Calu3 (cell line): ENCODE measurements at regions not wholly inside any gene's neighbourhood (a gene's known extent, or its start where the extent isn't known, plus 50 kb on each side); places are given as distances from the start of the nearest gene placed in this dataset.
"Not testable (repeated sequence)": the region's sequence is repeated elsewhere in the genome, so short reads cannot be mapped to it uniquely, and the experiment has no call there.

Experiments
- BruUV-seq: library from RNA; stranded (reverse); fragments of 400-500 nt; replicated peaks from 2 replicates; lab custom pipeline; 2021; lab: Mats Ljungman, UMichigan
- CTCF ChIA-PET: fragments of 300-600 bp; sonication (Branson Sonifier 250); formaldehyde crosslinking; loops from one replicate; lab custom pipeline; 2022; ENCODE audit warnings: antibody characterized with exemption; lab: Charles Lee
- DNase-seq: peaks from one replicate; pipeline ENCODE4 v3.0.0; 2022
- H3K27ac Mint-ChIP-seq: one replicate; pipeline ENCODE4 v1.8.0; 2022; ENCODE audit warnings: mixed read lengths; ENCODE audit not compliant: unreplicated experiment
- H3K27me3 Mint-ChIP-seq: one replicate; pipeline ENCODE4 v1.8.0; 2022; ENCODE audit warnings: mixed read lengths; ENCODE audit not compliant: unreplicated experiment
- H3K36me3 Mint-ChIP-seq: one replicate; pipeline ENCODE4 v1.8.0; 2022; ENCODE audit warnings: mild to moderate bottlenecking, moderate library complexity, mixed read lengths; ENCODE audit not compliant: insufficient read depth, unreplicated experiment
- H3K4me1 Mint-ChIP-seq: one replicate; pipeline ENCODE4 v1.8.0; 2022; ENCODE audit warnings: mild to moderate bottlenecking, low read depth, mixed read lengths; ENCODE audit not compliant: unreplicated experiment
- H3K4me3 Mint-ChIP-seq: one replicate; pipeline ENCODE4 v1.8.0; 2022; ENCODE audit warnings: mild to moderate bottlenecking, low read depth, moderate library complexity, mixed read lengths; ENCODE audit not compliant: unreplicated experiment
- H3K9me3 Mint-ChIP-seq: one replicate; pipeline ENCODE4 v1.8.0; 2022; ENCODE audit warnings: low read depth, mixed read lengths; ENCODE audit not compliant: unreplicated experiment
- intact Hi-C: fragments of 100-400 bp; cut with micrococcal nuclease; formaldehyde crosslinking; loops from one replicate; pipeline ENCODE4 v1.10.0; 2022; ENCODE audit not compliant: unreplicated experiment
- TF ChIP-seq, protein P1 (sequence below): fragments of 200-600 bp; IDR thresholded peaks from one replicate; pipeline ENCODE4 v1.8.0; 2022; ENCODE audit warnings: antibody characterized with exemption; ENCODE audit not compliant: unreplicated experiment

DNA sequence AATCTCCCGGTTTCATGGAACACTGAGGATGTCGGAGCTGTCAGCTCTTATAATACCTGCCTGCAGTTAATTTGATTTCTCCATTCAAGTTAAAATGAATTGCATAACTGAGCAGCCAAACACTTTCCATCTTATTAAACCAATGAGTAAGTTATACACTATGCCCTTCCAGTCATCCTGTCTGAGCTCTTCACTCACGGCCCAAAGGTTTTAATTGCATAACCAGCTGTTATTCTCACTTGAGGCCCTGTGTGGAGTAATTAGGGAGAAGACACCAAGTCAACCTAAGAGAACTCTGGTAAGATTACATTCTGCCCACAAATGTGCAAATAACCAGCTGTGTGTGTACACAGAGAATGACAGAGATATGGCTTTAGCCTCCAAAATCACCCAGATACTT, 303.5 kb downstream of the TBC1D4 start:
- intact Hi-C loops: no loop called here
- TF ChIP-seq, protein P1, sequence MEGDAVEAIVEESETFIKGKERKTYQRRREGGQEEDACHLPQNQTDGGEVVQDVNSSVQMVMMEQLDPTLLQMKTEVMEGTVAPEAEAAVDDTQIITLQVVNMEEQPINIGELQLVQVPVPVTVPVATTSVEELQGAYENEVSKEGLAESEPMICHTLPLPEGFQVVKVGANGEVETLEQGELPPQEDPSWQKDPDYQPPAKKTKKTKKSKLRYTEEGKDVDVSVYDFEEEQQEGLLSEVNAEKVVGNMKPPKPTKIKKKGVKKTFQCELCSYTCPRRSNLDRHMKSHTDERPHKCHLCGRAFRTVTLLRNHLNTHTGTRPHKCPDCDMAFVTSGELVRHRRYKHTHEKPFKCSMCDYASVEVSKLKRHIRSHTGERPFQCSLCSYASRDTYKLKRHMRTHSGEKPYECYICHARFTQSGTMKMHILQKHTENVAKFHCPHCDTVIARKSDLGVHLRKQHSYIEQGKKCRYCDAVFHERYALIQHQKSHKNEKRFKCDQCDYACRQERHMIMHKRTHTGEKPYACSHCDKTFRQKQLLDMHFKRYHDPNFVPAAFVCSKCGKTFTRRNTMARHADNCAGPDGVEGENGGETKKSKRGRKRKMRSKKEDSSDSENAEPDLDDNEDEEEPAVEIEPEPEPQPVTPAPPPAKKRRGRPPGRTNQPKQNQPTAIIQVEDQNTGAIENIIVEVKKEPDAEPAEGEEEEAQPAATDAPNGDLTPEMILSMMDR: no peak
- Mint-ChIP-seq H3K27me3 (no peaks in the 10 kb centered on the region), H3K36me3 (no peaks in the 10 kb centered on the region), H3K4me1 (peaks cover 15% of the 10 kb centered on the region), H3K4me3 (no peak overlapping the region), H3K27ac (no peak overlapping the region), H3K9me3 (no peaks in the 10 kb centered on the region)
- no peak for DNase-seq
- CTCF ChIA-PET: no interaction called here
- BruUV-seq: no TSS peak

- H3K27me3 Mint-ChIP-seq: no peaks in the 10 kb centered on the region
- H3K36me3 Mint-ChIP-seq: no peaks in the 10 kb centered on the region
- DNase-seq: no peak
- TF ChIP-seq, protein P1: no peak
- CTCF ChIA-PET: no interaction called here
- no peak overlapping the region for H3K4me3 Mint-ChIP-seq
- H3K9me3 Mint-ChIP-seq: no peaks in the 10 kb centered on the region
- H3K4me1 Mint-ChIP-seq: no peaks in the 10 kb centered on the region
- H3K27ac Mint-ChIP-seq: no peak overlapping the region
- intact Hi-C loops: no loop called here
- BruUV-seq: no TSS peak
Observed at GRCh38 chr13:75175575-75175974, 306.4 kb downstream of the TBC1D4 start.

- CTCF ChIA-PET, DNase-seq, H3K27me3 Mint-ChIP-seq, H3K9me3 Mint-ChIP-seq, H3K4me3 Mint-ChIP-seq, intact Hi-C loops, BruUV-seq, H3K4me1 Mint-ChIP-seq, H3K36me3 Mint-ChIP-seq, H3K27ac Mint-ChIP-seq: not testable (repeated sequence)
Observed at GRCh38 chr13:75175097-75175496, 306.9 kb downstream of the TBC1D4 start.

GRCh38 chr13:75174481-75174880, 307.5 kb downstream of the TBC1D4 start:
- CTCF ChIA-PET: no interaction called here
- DNase-seq: no peak
- TF ChIP-seq, protein P1: no peak
- H3K27ac Mint-ChIP-seq: no peak overlapping the region
- intact Hi-C loops: no loop called here
- no peak overlapping the region for H3K4me3 Mint-ChIP-seq
- no peaks in the 10 kb centered on the region for H3K9me3 Mint-ChIP-seq
- no TSS peak for BruUV-seq
- no peaks in the 10 kb centered on the region for H3K4me1 Mint-ChIP-seq
- H3K36me3 Mint-ChIP-seq: no peaks in the 10 kb centered on the region
- no peaks in the 10 kb centered on the region for H3K27me3 Mint-ChIP-seq

- Mint-ChIP-seq H3K9me3 (no peaks in the 10 kb centered on the region), H3K4me1 (no peaks in the 10 kb centered on the region), H3K27ac (no peak overlapping the region), H3K36me3 (no peaks in the 10 kb centered on the region), H3K27me3 (no peaks in the 10 kb centered on the region), H3K4me3 (no peak overlapping the region)
- CTCF ChIA-PET: no interaction called here
- no peak for DNase-seq
- TF ChIP-seq, protein P1: no peak
- no TSS peak for BruUV-seq
- intact Hi-C loops: no loop called here
Observed at GRCh38 chr13:75173457-75174356, 308.3 kb downstream of the TBC1D4 start.
